HL-60 (cell line): ENCODE measurements at regions not wholly inside any gene's neighbourhood (a gene's known extent, or its start where the extent isn't known, plus 50 kb on each side); places are given as distances from the start of the nearest gene placed in this dataset.

ENCODE experiments used
- DNase-seq, 2 experiments: peaks; one replicate each; pipeline ENCODE4 v3.0.0-alpha.2; 2010 to 2020; ENCODE audit warnings: low read depth in 1 of 2, low spot score in 1 of 2
- H3K27ac ChIP-seq: fragments of 250-450 bp; sonication (Bioruptor Pico); replicated peaks from 2 replicates; pipeline ENCODE4 v1.5.1; 2020; ENCODE audit warnings: mild to moderate bottlenecking, moderate library complexity
- H3K27me3 ChIP-seq: fragments of 250-450 bp; sonication (Bioruptor Pico); 2 replicates; pipeline ENCODE4 v1.5.1; 2021; ENCODE audit warnings: mild to moderate bottlenecking, moderate library complexity; ENCODE audit not compliant: insufficient read depth, poor library complexity, severe bottlenecking
- H3K4me3 ChIP-seq: replicated peaks from 2 replicates; pipeline ENCODE4 v1.5.1; 2011; ENCODE audit warnings: mild to moderate bottlenecking, control low read depth, low read length; ENCODE audit not compliant: insufficient read depth
- GABPA ChIP-seq: IDR thresholded peaks from 2 replicates; pipeline ENCODE4 v1.6.1; 2012; ENCODE audit warnings: low read depth
- POLR2AphosphoS5 ChIP-seq: IDR thresholded peaks from 2 replicates; pipeline ENCODE4 v1.6.1; 2012; ENCODE audit warnings: low read depth
- SPI1 ChIP-seq: IDR thresholded peaks from 2 replicates; pipeline ENCODE4 v1.6.1; 2012; ENCODE audit warnings: low read depth, mild to moderate bottlenecking, borderline replicate concordance
- TF ChIP-seq, protein P1 (sequence below): IDR thresholded peaks from one replicate; pipeline ENCODE4 v1.5.1; 2011; ENCODE audit warnings: low read length, control low read depth, inconsistent platforms; ENCODE audit not compliant: insufficient read depth
- TF ChIP-seq, protein P2 (sequence below): IDR thresholded peaks from 2 replicates; pipeline ENCODE4 v1.6.1; 2012; ENCODE audit warnings: low read depth; ENCODE audit not compliant: insufficient replicate concordance

DNA sequence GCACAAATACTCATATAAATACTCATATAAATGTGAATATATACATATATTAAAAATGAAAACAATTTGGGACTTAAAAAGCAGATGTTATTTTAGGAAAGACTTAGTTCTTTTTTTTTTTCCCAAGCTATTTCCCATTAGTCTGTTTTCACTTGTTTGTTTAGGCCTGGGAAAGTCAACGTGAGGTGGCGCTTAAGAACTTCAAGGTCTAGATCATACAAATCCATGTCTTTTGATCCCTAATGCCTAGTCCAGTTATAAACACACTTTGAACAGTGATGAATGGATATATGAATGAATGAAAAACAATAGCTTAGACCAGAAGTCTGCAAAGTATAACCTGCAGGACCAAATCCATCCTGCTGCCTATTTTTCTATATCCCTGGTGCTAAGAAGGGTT is 224.5 kb downstream of the CGGBP1 start:
- no peak for DNase-seq
- TF ChIP-seq SPI1 = no peak
- TF ChIP-seq, protein P1, sequence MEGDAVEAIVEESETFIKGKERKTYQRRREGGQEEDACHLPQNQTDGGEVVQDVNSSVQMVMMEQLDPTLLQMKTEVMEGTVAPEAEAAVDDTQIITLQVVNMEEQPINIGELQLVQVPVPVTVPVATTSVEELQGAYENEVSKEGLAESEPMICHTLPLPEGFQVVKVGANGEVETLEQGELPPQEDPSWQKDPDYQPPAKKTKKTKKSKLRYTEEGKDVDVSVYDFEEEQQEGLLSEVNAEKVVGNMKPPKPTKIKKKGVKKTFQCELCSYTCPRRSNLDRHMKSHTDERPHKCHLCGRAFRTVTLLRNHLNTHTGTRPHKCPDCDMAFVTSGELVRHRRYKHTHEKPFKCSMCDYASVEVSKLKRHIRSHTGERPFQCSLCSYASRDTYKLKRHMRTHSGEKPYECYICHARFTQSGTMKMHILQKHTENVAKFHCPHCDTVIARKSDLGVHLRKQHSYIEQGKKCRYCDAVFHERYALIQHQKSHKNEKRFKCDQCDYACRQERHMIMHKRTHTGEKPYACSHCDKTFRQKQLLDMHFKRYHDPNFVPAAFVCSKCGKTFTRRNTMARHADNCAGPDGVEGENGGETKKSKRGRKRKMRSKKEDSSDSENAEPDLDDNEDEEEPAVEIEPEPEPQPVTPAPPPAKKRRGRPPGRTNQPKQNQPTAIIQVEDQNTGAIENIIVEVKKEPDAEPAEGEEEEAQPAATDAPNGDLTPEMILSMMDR = no peak
- TF ChIP-seq POLR2AphosphoS5 = no peak
- TF ChIP-seq, protein P2, sequence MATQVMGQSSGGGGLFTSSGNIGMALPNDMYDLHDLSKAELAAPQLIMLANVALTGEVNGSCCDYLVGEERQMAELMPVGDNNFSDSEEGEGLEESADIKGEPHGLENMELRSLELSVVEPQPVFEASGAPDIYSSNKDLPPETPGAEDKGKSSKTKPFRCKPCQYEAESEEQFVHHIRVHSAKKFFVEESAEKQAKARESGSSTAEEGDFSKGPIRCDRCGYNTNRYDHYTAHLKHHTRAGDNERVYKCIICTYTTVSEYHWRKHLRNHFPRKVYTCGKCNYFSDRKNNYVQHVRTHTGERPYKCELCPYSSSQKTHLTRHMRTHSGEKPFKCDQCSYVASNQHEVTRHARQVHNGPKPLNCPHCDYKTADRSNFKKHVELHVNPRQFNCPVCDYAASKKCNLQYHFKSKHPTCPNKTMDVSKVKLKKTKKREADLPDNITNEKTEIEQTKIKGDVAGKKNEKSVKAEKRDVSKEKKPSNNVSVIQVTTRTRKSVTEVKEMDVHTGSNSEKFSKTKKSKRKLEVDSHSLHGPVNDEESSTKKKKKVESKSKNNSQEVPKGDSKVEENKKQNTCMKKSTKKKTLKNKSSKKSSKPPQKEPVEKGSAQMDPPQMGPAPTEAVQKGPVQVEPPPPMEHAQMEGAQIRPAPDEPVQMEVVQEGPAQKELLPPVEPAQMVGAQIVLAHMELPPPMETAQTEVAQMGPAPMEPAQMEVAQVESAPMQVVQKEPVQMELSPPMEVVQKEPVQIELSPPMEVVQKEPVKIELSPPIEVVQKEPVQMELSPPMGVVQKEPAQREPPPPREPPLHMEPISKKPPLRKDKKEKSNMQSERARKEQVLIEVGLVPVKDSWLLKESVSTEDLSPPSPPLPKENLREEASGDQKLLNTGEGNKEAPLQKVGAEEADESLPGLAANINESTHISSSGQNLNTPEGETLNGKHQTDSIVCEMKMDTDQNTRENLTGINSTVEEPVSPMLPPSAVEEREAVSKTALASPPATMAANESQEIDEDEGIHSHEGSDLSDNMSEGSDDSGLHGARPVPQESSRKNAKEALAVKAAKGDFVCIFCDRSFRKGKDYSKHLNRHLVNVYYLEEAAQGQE = no peak
- TF ChIP-seq GABPA = no peak
- H3K27ac ChIP-seq = no peak overlapping the region
- H3K4me3 ChIP-seq = no peak overlapping the region
- no peaks in the 10 kb centered on the region for H3K27me3 ChIP-seq

DNA sequence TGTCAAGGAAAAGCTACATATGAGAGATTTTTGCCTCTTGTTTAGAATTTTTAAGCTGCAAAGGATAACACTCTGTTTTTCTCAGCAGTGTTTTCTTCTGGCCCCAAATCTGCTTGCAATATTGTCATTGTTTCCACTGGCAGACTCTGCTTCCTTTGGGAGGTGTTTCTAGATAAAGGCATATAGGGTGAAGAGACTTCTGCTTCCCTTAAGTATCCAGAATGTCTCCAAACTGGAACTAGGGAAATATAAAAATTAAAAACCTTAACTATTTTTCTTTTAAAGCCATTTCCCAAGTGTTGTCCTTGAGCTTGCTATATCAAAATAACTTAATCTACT is 225.8 kb downstream of the CGGBP1 start:
- Histone ChIP-seq H3K27ac (no peak overlapping the region), H3K27me3 (no peaks in the 10 kb centered on the region), H3K4me3 (no peak overlapping the region)
- TF ChIP-seq POLR2AphosphoS5 = no peak
- no peak for TF ChIP-seq SPI1
- TF ChIP-seq, protein P1 = no peak
- TF ChIP-seq GABPA = no peak
- TF ChIP-seq, protein P2 = no peak
- DNase-seq = no peak

DNA sequence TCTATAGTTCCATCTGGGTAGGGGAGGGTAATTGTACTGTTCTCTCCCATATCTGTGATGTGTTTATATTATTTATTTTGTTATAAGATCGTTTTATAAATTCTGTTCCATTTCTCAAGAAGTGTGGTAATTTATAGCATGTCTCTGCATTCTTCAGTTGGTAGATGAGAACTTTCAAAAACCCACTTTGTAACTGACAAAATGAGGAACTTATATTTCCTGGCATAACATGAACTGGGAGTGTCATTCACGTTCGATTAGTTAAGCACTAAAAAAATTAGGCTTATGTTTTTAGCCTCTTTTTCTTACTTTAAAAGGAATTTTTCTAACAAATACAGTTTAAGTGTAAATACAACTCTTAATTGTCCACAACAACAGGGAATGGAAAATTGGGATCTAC is 230.8 kb downstream of the CGGBP1 start:
- TF ChIP-seq, protein P2 = no peak
- TF ChIP-seq SPI1 = no peak
- no peak for TF ChIP-seq GABPA
- TF ChIP-seq, protein P1 = no peak
- no peak for TF ChIP-seq POLR2AphosphoS5
- no peak for DNase-seq
- H3K27ac ChIP-seq = no peak overlapping the region
- H3K4me3 ChIP-seq = no peak overlapping the region
- H3K27me3 ChIP-seq = no peaks in the 10 kb centered on the region
